Mesenchymal stem cell (in vitro differentiated cells and primary cell): ENCODE measurements at regions not wholly inside any gene's neighbourhood (a gene's known extent, or its start where the extent isn't known, plus 50 kb on each side); places are given as distances from the start of the nearest gene placed in this dataset.

Experiments used
- DNase-seq: peaks from one replicate; pipeline ENCODE4 v3.0.0-alpha.2; 2013
- H2AFZ ChIP-seq: one replicate; pipeline ENCODE4 v1.6.1; 2013; ENCODE audit warnings: low read depth, mild to moderate bottlenecking, control low read depth, inconsistent platforms, low read length, moderate library complexity
- H2AK5ac ChIP-seq: 2 replicates; pipeline ENCODE4 v1.6.1; 2013; ENCODE audit warnings: low read length, moderate library complexity, mild to moderate bottlenecking, inconsistent platforms; ENCODE audit not compliant: severe bottlenecking
- H2BK120ac ChIP-seq: one replicate; pipeline ENCODE4 v1.6.1; 2013; ENCODE audit warnings: low read depth, mild to moderate bottlenecking, inconsistent platforms, low read length, moderate library complexity
- H2BK12ac ChIP-seq, 2 experiments: one replicate each; pipeline ENCODE4 v1.6.1; 2013; ENCODE audit warnings: inconsistent platforms in 2 of 2, low read length in 2 of 2, mild to moderate bottlenecking in 2 of 2, moderate library complexity in 2 of 2, control low read depth in 1 of 2
- H2BK15ac ChIP-seq: one replicate; pipeline ENCODE4 v1.6.1; 2013; ENCODE audit warnings: mild to moderate bottlenecking, low read depth, inconsistent platforms; ENCODE audit not compliant: poor library complexity, severe bottlenecking
- H2BK5ac ChIP-seq: 2 replicates; pipeline ENCODE4 v1.6.1; 2013; ENCODE audit warnings: low read depth, mild to moderate bottlenecking, low read length, control low read depth, inconsistent platforms; ENCODE audit not compliant: poor library complexity, severe bottlenecking
- H3K14ac ChIP-seq, 2 experiments: one replicate each; pipeline ENCODE4 v1.6.1; 2013; ENCODE audit warnings: inconsistent platforms in 2 of 2, low read length in 2 of 2, control low read depth in 1 of 2, mild to moderate bottlenecking in 1 of 2, moderate library complexity in 1 of 2
- H3K18ac ChIP-seq, 2 experiments: one replicate each; pipeline ENCODE4 v1.6.1; 2013; ENCODE audit warnings: inconsistent platforms in 2 of 2, low read length in 2 of 2, control low read depth in 1 of 2, low read depth in 1 of 2, mild to moderate bottlenecking in 1 of 2
- H3K23ac ChIP-seq, 2 experiments: one replicate each; pipeline ENCODE4 v1.6.1; 2013; ENCODE audit warnings: inconsistent platforms in 2 of 2, low read length in 2 of 2, mild to moderate bottlenecking in 2 of 2, moderate library complexity in 2 of 2, control low read depth in 1 of 2
- H3K27ac ChIP-seq: 2 replicates; pipeline ENCODE4 v1.5.1; 2013; ENCODE audit warnings: mild to moderate bottlenecking, moderate library complexity, low read length, control low read depth, inconsistent platforms; ENCODE audit not compliant: poor library complexity, severe bottlenecking
- H3K27me3 ChIP-seq, 2 experiments: 2 replicates each; pipeline versions ENCODE4 v1.6.1 to v1.7.0; 2013; ENCODE audit warnings: low read length in 2 of 2, mild to moderate bottlenecking in 2 of 2, moderate library complexity in 2 of 2, control low read depth in 1 of 2, inconsistent platforms in 1 of 2; ENCODE audit not compliant: control insufficient read depth in 1 of 2, insufficient read depth in 1 of 2
- H3K36me3 ChIP-seq, 2 experiments: 2 replicates each; pipeline versions ENCODE4 v1.6.1 to v1.7.0; 2013; ENCODE audit warnings: low read length in 2 of 2, control low read depth in 1 of 2, inconsistent platforms in 1 of 2, low read depth in 1 of 2, mild to moderate bottlenecking in 1 of 2; ENCODE audit not compliant: insufficient read depth in 2 of 2, control insufficient read depth in 1 of 2
- H3K4ac ChIP-seq, 2 experiments: one replicate each; pipeline ENCODE4 v1.6.1; 2013; ENCODE audit warnings: inconsistent platforms in 2 of 2, low read length in 2 of 2, mild to moderate bottlenecking in 2 of 2, moderate library complexity in 2 of 2, control low read depth in 1 of 2, low read depth in 1 of 2
- H3K4me1 ChIP-seq: 2 replicates; pipeline ENCODE4 v1.6.1; 2013; ENCODE audit warnings: low read depth, low read length, control low read depth; ENCODE audit not compliant: control insufficient read depth, insufficient read depth
- H3K4me2 ChIP-seq: 2 replicates; pipeline ENCODE4 v1.6.1; 2013; ENCODE audit warnings: low read length, mild to moderate bottlenecking, inconsistent platforms; ENCODE audit not compliant: poor library complexity, severe bottlenecking
- H3K4me3 ChIP-seq, 2 experiments: 2 replicates each; pipeline versions ENCODE4 v1.5.1 to v1.7.0; 2013; ENCODE audit warnings: low read length in 2 of 2, mild to moderate bottlenecking in 2 of 2, control low read depth in 1 of 2, low read depth in 1 of 2; ENCODE audit not compliant: insufficient read depth in 1 of 2
- H3K79me1 ChIP-seq: replicated peaks from 2 replicates; pipeline ENCODE4 v1.6.1; 2013; ENCODE audit warnings: mild to moderate bottlenecking, control low read depth, low read length, inconsistent platforms; ENCODE audit not compliant: poor library complexity, severe bottlenecking
- H3K9ac ChIP-seq: 2 replicates; pipeline ENCODE4 v1.7.0; 2013; ENCODE audit warnings: mild to moderate bottlenecking, low read length, moderate library complexity
- H3K9me3 ChIP-seq: 2 replicates; pipeline ENCODE4 v1.7.0; 2013; ENCODE audit warnings: mild to moderate bottlenecking, low read length; ENCODE audit not compliant: control insufficient read depth
- H4K8ac ChIP-seq: one replicate; pipeline ENCODE4 v1.6.1; 2013; ENCODE audit warnings: inconsistent platforms, mild to moderate bottlenecking, low read length, moderate library complexity
- H4K91ac ChIP-seq: one replicate; pipeline ENCODE4 v1.6.1; 2013; ENCODE audit warnings: mild to moderate bottlenecking, low read length, inconsistent platforms
- WGBS: methylation state at CpG from one replicate; pipeline ENCODE4 v1.1.7; 2013; ENCODE audit warnings: mixed read lengths; 5-methylcytosine and 5-hydroxymethylcytosine counted together

DNA sequence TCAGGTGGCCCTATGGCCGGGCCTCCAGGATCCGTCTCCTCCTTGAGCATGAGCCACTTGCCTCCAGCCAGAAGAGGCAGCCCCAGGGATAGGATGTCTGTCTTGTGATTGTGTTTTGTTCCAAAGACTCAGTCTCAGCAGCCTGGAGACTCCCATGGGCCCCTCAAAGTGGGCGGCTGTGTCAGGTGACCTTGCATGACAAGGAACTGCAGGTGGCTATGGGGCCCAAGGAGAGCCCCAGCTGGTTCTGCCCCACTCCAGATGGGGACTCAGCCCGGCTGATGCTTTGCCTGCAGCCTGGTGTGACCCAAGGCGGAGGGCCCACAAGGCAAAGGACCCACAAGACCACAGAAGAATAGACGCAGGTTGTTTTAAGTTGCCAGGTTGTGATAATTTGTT, 284.3 kb upstream of the IRX4 start:
- 75% methylated on average over 5 of the region's 6 CpGs for WGBS
- Histone ChIP-seq H2BK12ac (no peak overlapping the region), H2AK5ac (no peak overlapping the region), H3K4ac (no peak overlapping the region), H3K23ac (no peak overlapping the region), H2BK15ac (no peak overlapping the region), H3K4me1 (no peaks in the 10 kb centered on the region), H3K4me3 (no peak overlapping the region), H2AFZ (no peak overlapping the region), H4K8ac (no peak overlapping the region), H3K4me2 (no peak overlapping the region), H3K9me3 (no peaks in the 10 kb centered on the region), H3K79me1 (no peaks in the 10 kb centered on the region), H3K36me3 (no peaks in the 10 kb centered on the region), H4K91ac (no peak overlapping the region), H3K18ac (no peak overlapping the region), H3K14ac (no peak overlapping the region), H2BK120ac (no peak overlapping the region), H3K27me3 (peaks cover 0 to 47% of the 10 kb centered on the region in 2 experiments), H2BK5ac (no peak overlapping the region), H3K9ac (no peak overlapping the region), H3K27ac (no peak overlapping the region)
- no peak for DNase-seq

DNA sequence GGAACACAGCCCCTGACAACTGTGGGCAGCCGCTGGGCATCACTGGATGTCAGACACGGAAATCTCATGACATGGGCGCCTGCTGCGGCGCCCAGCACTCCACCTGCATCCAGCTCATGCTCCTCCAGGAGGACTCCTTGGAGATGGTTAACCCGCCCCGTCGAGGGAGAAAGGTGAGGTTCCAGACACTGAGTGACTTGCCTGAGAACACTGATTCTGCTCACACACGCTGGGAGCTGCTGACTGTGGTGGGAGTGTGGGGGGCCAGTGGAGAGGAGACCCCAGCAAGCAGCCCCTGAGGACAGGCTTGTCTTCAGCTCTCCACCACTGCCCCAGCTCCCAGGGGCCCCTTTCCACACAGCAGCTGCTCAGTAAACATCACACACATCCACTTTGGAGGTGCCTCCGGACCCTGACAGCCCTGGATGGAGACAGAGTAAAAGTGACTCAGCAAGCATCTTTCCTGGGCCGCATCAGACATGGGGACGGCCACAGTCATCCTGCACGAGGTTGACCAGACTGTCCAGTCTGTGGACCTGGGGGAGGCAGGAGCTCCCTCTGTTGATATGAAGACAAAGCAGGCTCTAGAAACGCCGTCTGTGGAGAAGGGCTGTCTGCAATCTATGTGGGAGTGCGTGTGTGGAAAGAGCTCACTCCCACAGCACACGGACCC, 283.7 kb upstream of the IRX4 start:
- Histone ChIP-seq H2AK5ac (no peak overlapping the region), H2BK5ac (no peak overlapping the region), H3K4ac (no peak overlapping the region), H2BK12ac (no peak overlapping the region), H4K8ac (no peak overlapping the region), H3K23ac (no peak overlapping the region), H2BK120ac (no peak overlapping the region), H4K91ac (no peak overlapping the region), H3K9me3 (no peaks in the 10 kb centered on the region), H3K9ac (no peak overlapping the region), H3K4me2 (no peak overlapping the region), H3K27ac (no peak overlapping the region), H3K4me3 (no peak overlapping the region), H3K4me1 (no peaks in the 10 kb centered on the region), H3K27me3 (peaks cover 0 to 42% of the 10 kb centered on the region in 2 experiments), H3K14ac (no peak overlapping the region), H2BK15ac (no peak overlapping the region), H3K79me1 (no peaks in the 10 kb centered on the region), H2AFZ (no peak overlapping the region), H3K18ac (no peak overlapping the region), H3K36me3 (no peaks in the 10 kb centered on the region)
- DNase-seq: no peak
- WGBS: 90% methylated on average over 17 of the region's 17 CpGs

DNA sequence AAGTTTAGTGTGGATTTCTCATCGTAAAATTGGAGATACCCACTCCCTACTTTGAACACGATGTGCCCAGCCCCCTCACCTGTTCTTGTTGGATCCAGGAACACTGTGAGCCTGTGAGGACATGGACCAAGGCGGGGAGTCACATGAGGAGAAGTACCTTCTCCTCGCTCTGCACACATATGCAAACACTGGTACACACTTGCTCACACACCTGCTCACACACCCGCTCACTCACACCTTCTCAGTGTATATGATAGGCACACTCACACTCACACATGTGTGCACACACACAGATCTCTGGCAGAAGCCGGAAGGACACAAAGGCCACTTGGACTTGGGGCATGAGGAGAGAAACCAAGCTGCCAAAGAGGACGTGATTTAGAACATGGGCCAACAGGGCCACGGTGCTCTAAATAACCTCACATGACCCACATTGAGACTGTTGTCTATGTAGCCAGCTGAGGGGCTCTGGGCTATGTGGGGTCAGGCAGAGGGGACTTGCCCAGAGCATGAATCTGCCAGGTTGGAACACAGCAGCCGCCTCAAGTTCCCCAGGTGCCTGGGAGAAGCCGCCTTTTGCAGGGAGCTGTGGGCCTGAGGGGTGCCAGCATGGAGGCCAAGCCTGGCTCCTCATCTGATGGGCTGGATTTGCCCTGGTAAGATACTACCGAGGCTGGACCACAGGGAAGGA, 283.0 kb upstream of the IRX4 start:
- no peak overlapping the region for H2BK5ac ChIP-seq
- no peak overlapping the region for H4K91ac ChIP-seq
- H3K27me3 ChIP-seq: peaks cover 0 to 36% of the 10 kb centered on the region in 2 experiments
- no peak overlapping the region for H3K9ac ChIP-seq
- no peak overlapping the region for H3K18ac ChIP-seq
- H3K4me2 ChIP-seq: no peak overlapping the region
- no peak overlapping the region for H3K14ac ChIP-seq
- H3K79me1 ChIP-seq: no peaks in the 10 kb centered on the region
- H3K4ac ChIP-seq: no peak overlapping the region
- no peak overlapping the region for H2AK5ac ChIP-seq
- H3K4me3 ChIP-seq: no peak overlapping the region
- no peaks in the 10 kb centered on the region for H3K36me3 ChIP-seq
- H3K9me3 ChIP-seq: no peaks in the 10 kb centered on the region
- no peak overlapping the region for H3K27ac ChIP-seq
- no peak overlapping the region for H2AFZ ChIP-seq
- DNase-seq: no peak
- no peak overlapping the region for H3K23ac ChIP-seq
- H3K4me1 ChIP-seq: no peaks in the 10 kb centered on the region
- H2BK15ac ChIP-seq: no peak overlapping the region
- no peak overlapping the region for H2BK120ac ChIP-seq
- H2BK12ac ChIP-seq: no peak overlapping the region
- H4K8ac ChIP-seq: no peak overlapping the region
- WGBS: 83% methylated on average over 11 of the region's 11 CpGs

DNA sequence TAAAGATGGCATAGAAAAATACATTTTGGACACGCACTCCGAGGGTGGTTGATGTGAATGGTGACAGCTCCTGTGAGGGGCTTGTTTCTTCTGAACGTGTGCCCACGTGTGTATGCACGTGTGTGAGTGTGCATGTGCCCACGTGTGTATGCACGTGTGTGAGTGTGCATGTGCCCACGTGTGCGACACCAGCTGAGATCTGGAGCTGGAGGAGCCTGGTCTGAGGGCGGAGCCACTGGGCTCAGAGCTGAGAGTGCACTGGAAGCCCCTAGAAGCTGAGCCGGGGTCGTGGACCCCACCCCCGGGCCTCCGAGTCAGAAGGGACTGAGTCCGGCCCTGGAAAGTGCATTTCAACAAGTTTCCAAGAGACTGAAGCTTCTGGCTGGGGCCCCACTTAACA, 282.5 kb upstream of the IRX4 start:
- Histone ChIP-seq H3K23ac (no peak overlapping the region), H3K9me3 (no peaks in the 10 kb centered on the region), H3K79me1 (no peaks in the 10 kb centered on the region), H3K9ac (no peak overlapping the region), H2AK5ac (no peak overlapping the region), H4K8ac (no peak overlapping the region), H3K4me3 (no peak overlapping the region), H3K27ac (no peak overlapping the region), H3K27me3 (peaks cover 0 to 30% of the 10 kb centered on the region in 2 experiments), H3K4ac (no peak overlapping the region), H3K14ac (no peak overlapping the region), H3K4me1 (no peaks in the 10 kb centered on the region), H2BK15ac (no peak overlapping the region), H2BK5ac (no peak overlapping the region), H4K91ac (no peak overlapping the region), H2BK120ac (no peak overlapping the region), H3K36me3 (no peaks in the 10 kb centered on the region), H3K4me2 (no peak overlapping the region), H3K18ac (no peak overlapping the region), H2AFZ (no peak overlapping the region), H2BK12ac (no peak overlapping the region)
- no peak for DNase-seq
- WGBS: 81% methylated on average over 15 of the region's 15 CpGs
